Inferior parietal cortex (tissue), 1 donor: ENCODE measurements at regions not wholly inside any gene's neighbourhood (a gene's known extent, or its start where the extent isn't known, plus 50 kb on each side); places are given as distances from the start of the nearest gene placed in this dataset.

Source experiments
- DNase-seq: peaks from one replicate; pipeline ENCODE4 v3.0.0-alpha.2; 2016; ENCODE audit errors: extremely low spot score

GRCh38 chr3:30492322-30493192, 113.8 kb upstream of the TGFBR2 start:
- DNase-seq, result no peak

GRCh38 chr3:30493911-30494311, 112.5 kb upstream of the TGFBR2 start:
- DNase-seq, result no peak

- DNase-seq, result no peak
Observed at GRCh38 chr3:30495172-30496065, 111.0 kb upstream of the TGFBR2 start.

GRCh38 chr3:30496066-30496966, 110.1 kb upstream of the TGFBR2 start:
- DNase-seq, result no peak

- no peak for DNase-seq
Observed at GRCh38 chr3:30498587-30498967, 107.8 kb upstream of the TGFBR2 start.

- no peak for DNase-seq
Observed at GRCh38 chr3:30500666-30501399, 105.6 kb upstream of the TGFBR2 start.

- no peak for DNase-seq
Observed at GRCh38 chr3:30501526-30501925, 104.9 kb upstream of the TGFBR2 start.

GRCh38 chr3:30502051-30502741, 104.2 kb upstream of the TGFBR2 start:
- DNase-seq, result no peak

- DNase-seq, result no peak
Observed at GRCh38 chr3:30502742-30503073, 103.7 kb upstream of the TGFBR2 start.

- DNase-seq, result no peak
Observed at GRCh38 chr3:30503446-30503845, 103.0 kb upstream of the TGFBR2 start.

GRCh38 chr3:30504939-30505338, 101.5 kb upstream of the TGFBR2 start:
- DNase-seq, result no peak

- no peak for DNase-seq
Observed at GRCh38 chr3:30505866-30506520, 100.4 kb upstream of the TGFBR2 start.

- no peak for DNase-seq
Observed at GRCh38 chr3:30508339-30508738, 98.1 kb upstream of the TGFBR2 start.

- DNase-seq, result no peak
Observed at GRCh38 chr3:30510596-30510995, 95.8 kb upstream of the TGFBR2 start.

GRCh38 chr3:30511524-30512251, 94.7 kb upstream of the TGFBR2 start:
- no peak for DNase-seq

- DNase-seq, result no peak
Observed at GRCh38 chr3:30512576-30512975, 93.8 kb upstream of the TGFBR2 start.

GRCh38 chr3:30513374-30514152, 92.8 kb upstream of the TGFBR2 start:
- no peak for DNase-seq

GRCh38 chr3:30516238-30516637, 90.2 kb upstream of the TGFBR2 start:
- DNase-seq, result no peak
